A549 (cell line): ENCODE measurements at regions not wholly inside any gene's neighbourhood (a gene's known extent, or its start where the extent isn't known, plus 50 kb on each side); places are given as distances from the start of the nearest gene placed in this dataset.

Experiments
- CTCF ChIP-seq: fragments of >200 bp; sonication (Bioruptor Twin); formaldehyde crosslinking; IDR thresholded peaks from 3 replicates; pipeline ENCODE4 v1.5.1; 2016
- FOSL2 ChIP-seq, 2 experiments: fragments of 450-650 bp in 1 of 2; fragments of >200 bp in 1 of 2; sonication (Bioruptor Twin) in 1 of 2; formaldehyde crosslinking; IDR thresholded peaks; 2 replicates each; pipeline versions ENCODE4 v1.5.0 to v1.6.1; 2016 to 2020; ENCODE audit warnings: mild to moderate bottlenecking in 1 of 2, moderate library complexity in 1 of 2
- JUN ChIP-seq, 2 experiments: fragments of >200 bp; sonication (Bioruptor Twin); formaldehyde crosslinking; IDR thresholded peaks; 2 replicates in 1 of 2; 3 replicates in 1 of 2; pipeline ENCODE4 v1.6.1; 2016 to 2017

GRCh38 chr1:245098924-245099323 is 55.9 kb upstream of the KIF26B start:
- TF ChIP-seq CTCF (no peak), FOSL2 (IDR thresholded peaks at IDR 0.05) (no peak), FOSL2 (CRISPR knock-in tag; IDR thresholded peaks at IDR 0.05) (no peak), JUN (IDR thresholded peaks at IDR 0.05) (no peak)
